ENCODE measurements at regions not wholly inside any gene's neighbourhood (a gene's known extent, or its start where the extent isn't known, plus 50 kb on each side); places are given as distances from the start of the nearest gene placed in this dataset.

- ChIA-PET POLR2A (interaction anchor here (1.1 to 1.6 kb wide), 3 partner anchors 10 to 26 kb away, joined by 5 to 6 read pairs (median 5); no protein-coding TSS in a partner anchor), CTCF (interaction anchor here (0.5 to 1.0 kb wide), 4 partner anchors 24 to 441 kb away, joined by 3 to 4 read pairs (median 3); no protein-coding TSS in a partner anchor)
- DNase-seq (ENCODE audit: extremely low spot score), result no peak
- TF ChIP-seq FOXK2 (IDR thresholded peaks at IDR 0.05), result no peak
- TF ChIP-seq L3MBTL2 (conservative IDR thresholded peaks at IDR 0.05), result no peak
- no peak for TF ChIP-seq SP1 (IDR thresholded peaks at IDR 0.05)
- no peak for TF ChIP-seq SUZ12 (IDR thresholded peaks at IDR 0.05)
- no peak for TF ChIP-seq PKNOX1 (IDR thresholded peaks at IDR 0.05)
- no peak for TF ChIP-seq NFRKB (IDR thresholded peaks at IDR 0.05)
- TF ChIP-seq FOXA1 (IDR thresholded peaks at IDR 0.05), result no peak
- TF ChIP-seq HDGF (IDR thresholded peaks at IDR 0.05; ENCODE audit: borderline replicate concordance), result no peak
- TF ChIP-seq FOXM1 (IDR thresholded peaks at IDR 0.05; ENCODE audit: borderline replicate concordance), result no peak
- TF ChIP-seq LEF1 (IDR thresholded peaks at IDR 0.05; ENCODE audit: borderline replicate concordance), result no peak
- no peak for TF ChIP-seq CTBP1 (IDR thresholded peaks at IDR 0.05; ENCODE audit: borderline replicate concordance)
- no peak for TF ChIP-seq ELF4 (IDR thresholded peaks at IDR 0.05)
- TF ChIP-seq TARDBP (IDR thresholded peaks at IDR 0.05), result no peak
- no peak for TF ChIP-seq BHLHE40 (IDR thresholded peaks at IDR 0.05; ENCODE audit: borderline replicate concordance)
- no peak for TF ChIP-seq ARNT (IDR thresholded peaks at IDR 0.05)
- no peak for TF ChIP-seq ZNF384 (IDR thresholded peaks at IDR 0.05)
Observed at GRCh38 chr6:43900916-43901732, 131.1 kb downstream of the VEGFA start.

- TF ChIP-seq L3MBTL2 (conservative IDR thresholded peaks at IDR 0.05) (no peak), FOXK2 (IDR thresholded peaks at IDR 0.05) (no peak), SUZ12 (IDR thresholded peaks at IDR 0.05) (no peak), PKNOX1 (IDR thresholded peaks at IDR 0.05) (no peak), SP1 (IDR thresholded peaks at IDR 0.05) (no peak), BHLHE40 (IDR thresholded peaks at IDR 0.05; ENCODE audit: borderline replicate concordance) (no peak)
- ChIA-PET POLR2A (interaction anchor here (1.4 to 1.6 kb wide), 2 partner anchors 10 to 11 kb away, joined by 5 to 6 read pairs; no protein-coding TSS in a partner anchor), CTCF (interaction anchor here (0.9 to 1.0 kb wide), 2 partner anchors 27 to 63 kb away, joined by 3 read pairs; no protein-coding TSS in a partner anchor)
- DNase-seq (ENCODE audit: extremely low spot score), result no peak
Observed at GRCh38 chr6:43900560-43900915, 130.5 kb downstream of the VEGFA start.

- ChIA-PET POLR2A (no interaction called here), CTCF (no interaction called here)
- TF ChIP-seq PKNOX1 (IDR thresholded peaks at IDR 0.05) (no peak), FOXM1 (IDR thresholded peaks at IDR 0.05; ENCODE audit: borderline replicate concordance) (no peak), BHLHE40 (IDR thresholded peaks at IDR 0.05; ENCODE audit: borderline replicate concordance) (no peak), ARNT (IDR thresholded peaks at IDR 0.05) (no peak), HDGF (IDR thresholded peaks at IDR 0.05; ENCODE audit: borderline replicate concordance) (no peak), SUZ12 (IDR thresholded peaks at IDR 0.05) (no peak), TARDBP (IDR thresholded peaks at IDR 0.05) (no peak), CTBP1 (IDR thresholded peaks at IDR 0.05; ENCODE audit: borderline replicate concordance) (no peak), NFRKB (IDR thresholded peaks at IDR 0.05) (no peak), ELF4 (IDR thresholded peaks at IDR 0.05) (no peak), L3MBTL2 (conservative IDR thresholded peaks at IDR 0.05) (no peak), FOXA1 (IDR thresholded peaks at IDR 0.05) (no peak), LEF1 (IDR thresholded peaks at IDR 0.05; ENCODE audit: borderline replicate concordance) (no peak), FOXK2 (IDR thresholded peaks at IDR 0.05) (no peak), ZNF384 (IDR thresholded peaks at IDR 0.05) (no peak)
- DNase-seq (ENCODE audit: extremely low spot score), result no peak
Observed at GRCh38 chr6:43899830-43900229, 129.8 kb downstream of the VEGFA start.

GRCh38 chr6:43898358-43899131, 128.5 kb downstream of the VEGFA start:
- TF ChIP-seq L3MBTL2 (conservative IDR thresholded peaks at IDR 0.05) (peak; percentile 58), FOXA1 (IDR thresholded peaks at IDR 0.05) (no peak), HDGF (IDR thresholded peaks at IDR 0.05; ENCODE audit: borderline replicate concordance) (no peak)
- CTCF ChIA-PET, result no interaction called here
- no peak for DNase-seq (ENCODE audit: extremely low spot score)
- POLR2A ChIA-PET, result interaction anchor here (1.3 kb wide), 1 partner anchor 34 kb away, joined by 4 read pairs; no protein-coding TSS in a partner anchor

- ChIA-PET CTCF (no interaction called here), POLR2A (interaction anchor here (1.3 kb wide), 1 partner anchor 35 kb away, joined by 4 read pairs; no protein-coding TSS in a partner anchor)
- TF ChIP-seq FOXA1 (IDR thresholded peaks at IDR 0.05), result no peak
- no peak for TF ChIP-seq L3MBTL2 (conservative IDR thresholded peaks at IDR 0.05)
- TF ChIP-seq CTBP1 (IDR thresholded peaks at IDR 0.05; ENCODE audit: borderline replicate concordance), result no peak
- TF ChIP-seq BHLHE40 (IDR thresholded peaks at IDR 0.05; ENCODE audit: borderline replicate concordance), result no peak
- TF ChIP-seq SP1 (IDR thresholded peaks at IDR 0.05), result no peak
- no peak for DNase-seq (ENCODE audit: extremely low spot score)
Observed at GRCh38 chr6:43897571-43898302, 127.7 kb downstream of the VEGFA start.
